ENCODE measurements at regions not wholly inside any gene's neighbourhood (a gene's known extent, or its start where the extent isn't known, plus 50 kb on each side); places are given as distances from the start of the nearest gene placed in this dataset.

DNA sequence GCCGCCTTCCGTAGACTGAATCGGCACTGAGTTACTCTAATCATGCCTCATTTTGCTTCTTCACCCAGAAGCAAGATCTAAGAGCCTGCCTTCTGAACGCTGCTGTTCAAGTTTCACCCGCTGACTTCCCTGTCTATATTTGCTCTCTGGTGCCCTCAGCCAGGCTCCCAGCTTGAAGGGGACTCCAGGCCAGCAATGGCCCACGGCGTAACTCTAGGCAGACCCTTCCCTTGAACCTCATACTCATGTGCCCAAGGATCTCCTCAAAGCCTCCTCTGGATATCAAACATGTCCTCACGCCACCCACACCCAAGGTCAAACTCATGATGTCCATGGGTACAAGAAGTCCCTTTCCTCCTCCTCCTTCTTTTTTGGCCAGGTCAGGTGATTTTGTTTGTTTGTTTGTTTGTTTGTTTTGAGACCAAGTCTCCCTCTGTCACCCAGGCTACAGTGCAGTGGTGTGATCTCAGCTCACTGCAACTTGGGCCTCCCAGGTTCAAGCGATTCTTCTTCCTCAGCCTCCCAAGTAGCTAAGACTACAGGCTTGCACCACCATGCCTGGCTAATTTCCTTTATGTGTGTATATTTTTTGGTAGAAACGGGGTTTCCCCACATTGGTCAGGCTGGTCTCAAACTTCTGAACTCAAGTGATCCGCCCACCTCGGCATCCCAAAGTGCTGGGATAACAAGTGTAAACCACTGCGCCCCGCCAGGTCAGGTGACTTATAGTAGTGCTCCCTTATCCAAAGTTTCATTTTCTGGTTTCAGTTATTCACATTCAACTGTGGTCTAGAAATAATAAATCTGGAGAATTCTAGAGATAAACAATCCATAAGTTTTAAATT lies 239.0 kb downstream of the SYK start:
- no peak for DNase-seq

DNA sequence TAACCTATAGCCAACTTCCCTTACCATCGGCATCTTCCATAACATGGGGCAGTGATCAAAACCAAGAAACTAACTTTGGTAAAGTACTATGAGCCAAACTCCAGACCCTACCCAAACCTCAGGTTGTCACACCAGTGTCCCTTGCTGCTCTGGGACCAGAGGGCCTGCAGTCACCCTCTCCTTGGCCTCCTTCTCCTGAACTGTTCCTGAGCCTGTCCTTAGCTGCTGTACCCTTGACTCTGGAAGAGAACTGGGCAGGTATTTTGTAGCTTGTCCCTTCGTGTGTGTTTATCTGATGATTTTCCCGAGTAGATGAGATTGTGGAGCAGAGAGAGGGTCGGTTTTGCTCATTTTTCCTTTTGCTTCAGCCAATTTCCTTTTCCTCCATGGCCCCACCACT lies 240.4 kb downstream of the SYK start:
- no peak for DNase-seq

DNA sequence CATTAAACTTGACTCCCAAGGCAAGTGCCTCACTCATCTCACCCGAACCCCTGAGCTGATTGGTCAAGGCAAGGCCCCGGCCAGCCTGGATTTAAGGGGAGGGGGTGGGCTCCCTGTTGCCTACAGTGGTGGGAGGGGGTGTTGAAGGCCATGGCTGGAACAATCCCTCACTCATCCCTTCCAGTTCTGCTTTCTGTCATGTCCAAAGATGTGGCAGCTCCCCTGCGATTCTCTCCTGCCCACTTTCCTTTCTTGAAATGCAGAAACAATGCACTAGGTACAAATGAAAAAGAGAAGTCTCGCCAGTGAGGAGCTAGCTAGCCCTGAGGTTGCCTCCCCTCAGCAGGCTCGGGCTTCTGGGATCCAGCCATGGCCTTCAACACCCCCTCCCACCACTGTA lies 240.9 kb downstream of the SYK start:
- DNase-seq, result no peak

DNA sequence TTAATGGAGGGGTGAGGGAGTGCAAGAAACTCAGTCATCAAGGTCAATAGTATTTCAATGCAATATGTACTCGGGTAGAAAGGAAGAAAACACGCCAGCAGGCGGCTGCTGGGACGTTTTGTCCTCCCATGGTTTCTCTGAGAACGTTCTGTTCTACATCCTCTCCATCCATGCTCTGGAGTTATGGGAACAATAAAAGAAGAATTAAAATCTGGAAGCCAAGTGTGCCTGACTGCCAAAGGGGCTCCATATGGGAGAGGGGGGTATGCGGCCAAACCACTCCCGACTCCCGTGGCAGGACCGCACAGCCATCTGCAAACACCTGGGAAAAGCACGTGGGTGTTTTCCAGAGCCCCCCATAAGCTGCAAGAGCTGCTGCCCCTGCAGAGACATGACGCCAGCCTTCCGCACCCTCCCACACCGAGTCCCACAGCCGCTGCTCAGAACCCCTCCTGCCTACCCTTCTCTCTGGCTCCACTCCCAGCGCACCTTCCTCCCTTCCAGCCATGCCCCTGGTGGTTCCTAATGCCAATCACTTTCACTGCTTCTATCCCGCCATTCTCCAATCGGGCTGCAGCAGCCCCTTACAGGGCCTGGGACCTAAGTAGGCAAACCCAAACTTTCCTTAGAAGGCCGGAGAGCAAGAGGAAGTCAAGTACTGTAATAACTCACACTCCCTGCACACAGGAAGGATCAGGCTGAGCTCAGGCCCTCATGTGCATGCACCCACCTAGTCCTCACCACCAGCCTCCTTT lies 241.6 kb downstream of the SYK start:
- DNase-seq, result no peak

DNA sequence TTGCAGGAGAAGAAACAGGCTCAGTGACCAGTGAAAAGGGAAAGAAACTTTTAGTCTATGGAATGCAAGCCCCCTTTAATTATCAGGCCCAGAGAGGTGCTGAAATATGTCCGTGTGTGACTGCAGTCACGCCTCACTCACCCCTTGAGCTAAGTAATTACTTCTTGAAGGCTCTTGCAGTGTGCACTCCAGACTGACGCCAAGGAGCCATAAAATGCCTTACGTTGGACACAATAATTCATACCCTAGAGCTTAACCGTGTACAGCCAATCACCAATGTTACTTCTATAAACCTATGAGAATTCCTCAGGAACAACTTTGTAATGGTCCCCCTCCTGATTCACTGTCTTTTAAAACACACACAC lies 242.2 kb downstream of the SYK start:
- DNase-seq, result no peak

DNA sequence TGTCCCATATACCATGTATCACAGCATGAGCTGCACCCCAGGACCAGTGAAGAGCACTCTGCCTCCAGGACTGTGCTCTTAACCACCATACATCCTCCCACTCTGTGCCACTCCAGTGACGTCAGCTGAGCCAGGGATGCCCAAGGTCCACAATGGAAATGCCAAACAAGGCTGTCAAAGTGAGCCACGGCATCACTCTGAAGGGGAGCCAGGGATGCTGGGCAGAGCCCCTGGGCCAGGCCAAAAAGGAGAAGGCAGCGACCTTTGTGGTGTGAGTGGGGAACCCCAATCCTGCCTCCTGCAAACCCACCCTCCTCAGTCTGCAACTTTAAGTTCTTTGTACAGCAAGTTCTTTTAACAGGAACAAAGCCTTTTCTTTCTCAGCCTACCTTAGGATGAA lies 242.7 kb downstream of the SYK start:
- no peak for DNase-seq

DNA sequence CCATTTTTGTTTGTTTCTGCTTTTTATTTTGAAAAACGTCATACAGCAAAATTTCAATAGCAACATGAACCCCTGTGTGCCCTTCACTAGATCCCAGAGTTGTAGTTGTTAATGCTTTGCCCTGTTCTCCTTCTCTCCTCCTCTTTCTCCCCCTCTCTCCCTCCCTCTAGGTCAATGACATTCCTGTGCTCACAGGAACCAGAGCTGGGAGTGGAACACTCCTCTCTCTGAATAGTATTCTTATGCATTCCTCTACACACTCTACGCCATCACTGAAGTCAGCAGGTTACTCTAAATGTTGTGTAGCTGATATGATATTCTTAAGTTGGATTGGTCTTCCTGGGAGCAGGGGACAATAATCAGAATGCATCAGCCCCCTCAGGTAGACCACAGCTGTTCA lies 243.4 kb downstream of the SYK start:
- DNase-seq, result no peak

DNA sequence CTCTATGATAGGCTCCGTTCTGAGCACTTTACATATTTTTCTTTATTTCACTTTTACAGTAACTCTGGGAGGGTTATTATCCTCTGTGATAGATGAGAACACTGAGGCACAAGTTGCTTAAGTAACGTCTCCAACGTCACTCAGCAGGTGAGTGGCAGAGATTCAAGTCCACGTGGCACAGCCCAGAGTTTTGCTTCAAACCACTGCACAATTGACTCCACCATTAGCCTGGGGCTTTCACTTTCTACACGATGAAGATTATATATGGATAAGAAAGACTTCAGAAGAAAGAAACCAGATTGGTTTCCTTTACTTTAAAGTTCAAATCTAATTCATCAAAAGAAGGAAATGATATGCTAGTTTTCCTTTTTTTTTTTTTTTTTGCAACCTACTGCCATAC lies 245.9 kb downstream of the SYK start:
- DNase-seq, result no peak

DNA sequence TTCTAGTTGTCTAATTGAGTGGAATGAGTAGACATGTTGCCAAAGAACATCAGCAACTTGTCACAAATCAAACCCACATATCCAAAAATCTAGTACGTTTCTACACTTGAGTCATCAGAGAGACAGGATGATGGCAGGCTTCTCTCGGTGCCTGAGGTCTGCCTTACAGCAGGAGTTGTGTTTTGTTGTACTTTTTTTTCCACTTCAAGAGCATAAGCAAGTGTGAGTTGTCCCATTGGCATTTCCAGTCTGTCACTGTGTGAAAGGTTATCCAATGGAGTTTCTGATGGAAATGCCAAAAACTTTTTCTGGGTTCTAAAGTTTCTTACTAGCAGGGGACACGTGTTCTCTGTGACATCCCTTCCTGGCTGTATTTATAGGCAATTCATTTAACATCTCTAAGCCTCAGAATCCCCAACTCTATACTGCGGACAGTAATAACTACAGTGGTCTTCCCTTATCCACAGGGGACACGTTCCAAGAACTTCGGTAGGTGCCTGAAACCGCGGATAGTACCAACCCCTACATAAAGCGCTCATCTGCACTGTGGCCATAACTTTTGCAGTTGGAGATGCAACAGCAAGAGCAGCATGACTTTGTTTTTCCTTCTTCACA lies 246.5 kb downstream of the SYK start:
- DNase-seq, result peak in 4 of 56 donors; percentile 4 to 7 (median 6)

DNA sequence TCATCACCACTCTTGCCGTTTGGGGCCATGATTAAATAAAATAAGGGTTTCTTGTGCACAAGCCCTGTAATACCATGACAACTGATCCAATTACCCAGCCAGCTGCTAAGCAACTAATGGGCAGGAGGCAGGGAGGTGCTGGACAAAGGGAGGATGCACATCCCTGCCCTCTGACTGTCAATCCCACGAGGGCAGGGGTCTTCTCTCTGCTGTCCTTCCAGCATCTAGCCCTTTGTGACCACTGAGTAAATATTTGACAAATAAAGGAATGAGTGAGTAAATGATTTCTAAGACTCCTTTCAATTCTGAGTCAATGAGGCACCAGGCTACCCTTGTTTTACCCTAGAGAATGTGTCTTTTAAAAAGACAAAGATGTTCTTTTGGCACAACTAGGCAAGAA lies 247.1 kb downstream of the SYK start:
- DNase-seq, result no peak

DNA sequence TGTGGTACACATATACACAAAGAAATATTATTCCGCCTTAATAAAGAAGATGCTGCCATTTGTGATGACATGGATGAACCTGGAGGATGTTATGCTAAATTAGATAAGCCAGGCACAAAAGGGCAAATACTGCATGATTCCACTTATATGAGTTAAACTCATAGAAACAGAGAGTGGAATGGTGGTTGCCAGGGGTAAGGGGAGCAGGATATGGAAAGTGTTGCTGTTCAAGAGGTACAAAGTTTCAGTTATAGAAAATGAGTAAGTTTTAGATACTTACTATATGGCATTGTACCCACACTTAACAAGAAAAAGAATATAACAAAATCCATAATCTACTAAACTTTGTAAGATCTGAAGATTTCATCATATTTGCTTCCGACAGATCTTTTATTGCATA lies 252.2 kb downstream of the SYK start:
- no peak for DNase-seq

DNA sequence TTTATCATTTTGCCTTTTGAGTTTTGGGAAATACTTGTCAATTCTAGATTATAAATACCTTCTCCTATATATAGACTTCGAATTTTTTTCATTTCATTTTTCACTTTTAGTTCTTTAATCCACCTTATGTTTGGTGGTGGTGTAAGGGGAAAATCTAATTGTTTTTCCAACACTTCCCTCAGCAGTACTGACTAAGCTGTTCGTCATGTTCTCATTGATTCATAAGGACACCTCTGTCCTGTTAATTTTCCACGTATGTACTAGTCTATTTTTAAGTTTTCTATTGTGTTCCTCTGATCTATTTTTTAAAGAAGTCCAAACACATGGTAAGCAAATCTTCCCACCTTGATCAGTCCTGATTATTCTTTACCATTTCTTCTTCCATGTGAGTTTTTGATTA lies 254.2 kb downstream of the SYK start:
- DNase-seq, result no peak

DNA sequence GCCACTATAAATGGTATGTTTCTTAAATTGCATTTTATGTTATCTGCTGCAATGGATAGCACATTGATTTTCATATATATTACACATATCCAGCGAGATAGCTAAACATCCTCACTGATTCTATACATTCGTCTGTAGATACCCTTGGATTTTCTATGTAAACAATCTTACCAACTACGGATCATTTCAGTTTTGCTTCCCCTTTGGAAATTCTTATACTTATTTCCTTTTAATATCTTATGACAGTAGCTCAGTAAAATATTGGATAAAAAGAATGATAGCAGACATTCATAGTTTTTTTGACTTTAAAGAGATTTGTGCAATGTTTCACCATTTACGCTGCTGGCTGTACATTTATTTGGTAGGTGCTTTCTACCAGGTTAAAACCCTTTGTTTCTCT lies 254.9 kb downstream of the SYK start:
- no peak for DNase-seq

DNA sequence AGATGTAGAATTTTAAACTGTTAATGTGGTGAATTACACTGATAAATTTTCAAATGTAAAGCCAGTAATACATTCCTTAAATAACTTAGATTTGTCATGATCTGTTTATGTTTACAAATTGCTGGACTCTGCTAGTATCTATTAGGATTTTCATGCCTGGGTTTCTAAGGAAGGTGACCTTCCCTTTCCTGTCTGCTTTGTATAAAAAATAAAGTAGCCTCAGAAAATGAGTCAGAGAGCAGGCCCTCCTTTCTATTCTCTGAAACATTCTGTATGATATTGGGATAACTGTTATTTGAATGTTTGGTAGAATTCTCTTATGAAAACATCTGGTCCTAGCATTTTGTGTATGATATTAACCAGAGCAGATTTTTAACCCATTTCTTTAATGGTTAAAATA lies 255.3 kb downstream of the SYK start:
- no peak for DNase-seq

DNA sequence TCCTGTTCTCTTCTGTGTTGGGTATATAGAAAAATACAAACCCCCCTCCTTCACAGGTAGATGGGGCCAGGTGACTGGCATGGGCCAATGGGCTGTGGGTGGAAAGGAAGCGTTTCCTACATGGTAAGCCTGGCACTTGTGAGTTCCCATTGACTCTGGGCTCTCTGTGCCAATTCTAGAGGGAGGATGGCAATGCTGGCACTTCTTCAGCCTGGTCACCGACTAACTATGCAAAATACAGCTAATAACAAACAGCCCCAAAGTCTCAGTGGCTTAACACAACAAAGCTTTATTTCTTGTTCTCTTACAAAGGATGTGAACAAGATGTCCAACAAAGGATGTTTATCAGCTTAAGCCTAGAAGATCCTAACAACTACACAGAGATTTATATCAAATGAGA lies 258.1 kb downstream of the SYK start:
- DNase-seq, result no peak

DNA sequence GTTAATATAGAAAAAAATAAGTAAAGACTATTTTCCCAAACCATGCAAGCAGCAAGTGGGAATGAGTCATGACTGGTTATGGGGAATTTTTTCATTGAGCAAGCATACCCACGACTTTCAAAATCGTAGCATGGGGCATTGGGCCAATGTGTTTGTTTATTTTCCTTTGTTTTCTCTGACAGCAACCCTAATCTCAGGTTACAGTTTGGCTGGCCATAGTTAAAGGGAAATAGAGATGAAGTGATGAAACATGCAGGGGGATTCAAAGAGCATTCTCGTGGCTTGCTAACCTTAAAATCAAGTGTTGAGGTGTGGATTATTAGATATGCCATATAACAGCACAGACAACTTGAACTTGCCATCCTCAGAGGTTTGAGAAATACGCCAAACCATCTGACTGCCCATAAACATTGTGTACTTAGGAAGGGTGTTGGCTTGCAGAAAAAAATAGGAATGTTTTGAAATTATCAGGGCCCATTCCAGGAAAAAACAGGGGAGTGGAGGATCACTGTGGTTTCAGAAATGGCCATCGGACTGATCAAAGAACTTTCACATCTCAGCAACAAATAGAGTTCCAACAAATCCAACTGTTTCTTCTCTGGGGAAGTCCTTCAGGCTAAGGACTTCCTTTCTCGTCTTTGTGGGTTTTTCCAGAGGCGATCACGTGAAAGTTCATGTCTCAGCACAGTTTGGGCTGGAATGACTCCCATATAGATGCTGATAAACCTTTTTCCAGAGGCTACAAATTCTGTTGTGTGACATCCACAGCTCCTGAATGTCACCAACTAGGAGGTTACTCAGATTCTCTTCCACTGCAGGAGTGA lies 259.1 kb downstream of the SYK start:
- DNase-seq, result no peak

DNA sequence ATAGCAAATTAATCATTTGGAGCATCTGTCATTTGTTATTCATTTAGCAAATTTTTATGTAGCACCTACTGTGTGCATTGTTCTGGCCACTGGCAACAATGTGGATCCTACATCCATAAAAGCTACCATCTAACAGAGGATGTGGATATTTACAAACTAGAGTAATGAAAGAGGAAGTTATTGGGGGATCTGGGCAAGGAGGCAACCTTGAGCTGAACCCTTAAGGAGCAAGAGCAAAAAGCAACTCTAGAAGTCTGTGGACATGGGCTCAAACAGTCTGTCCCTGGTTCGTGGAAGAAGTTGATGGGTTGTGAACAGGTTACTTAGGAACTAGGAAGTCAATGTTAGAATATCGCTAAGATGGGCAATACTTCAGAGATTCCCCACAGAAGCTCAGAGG lies 259.9 kb downstream of the SYK start:
- DNase-seq, result no peak

DNA sequence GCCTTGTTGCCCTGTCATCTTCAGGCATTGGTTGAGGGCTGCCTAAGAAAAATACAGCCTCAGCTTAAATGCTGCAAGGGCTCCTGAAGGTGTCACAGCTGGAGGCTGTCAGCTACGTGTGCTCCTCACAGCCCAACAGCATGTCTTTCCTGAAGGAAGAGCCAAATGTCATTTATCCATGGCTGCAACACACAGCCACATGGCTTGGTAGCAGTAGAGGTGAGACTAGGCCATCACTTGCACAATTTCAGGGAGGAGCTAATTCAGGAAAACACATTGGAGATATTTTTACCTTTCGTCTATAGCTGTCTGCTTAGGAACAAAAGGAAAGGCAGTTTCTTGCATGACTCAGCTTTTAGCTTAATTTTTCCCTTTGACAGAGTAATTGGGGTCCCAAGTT lies 260.7 kb downstream of the SYK start:
- DNase-seq, result no peak

DNA sequence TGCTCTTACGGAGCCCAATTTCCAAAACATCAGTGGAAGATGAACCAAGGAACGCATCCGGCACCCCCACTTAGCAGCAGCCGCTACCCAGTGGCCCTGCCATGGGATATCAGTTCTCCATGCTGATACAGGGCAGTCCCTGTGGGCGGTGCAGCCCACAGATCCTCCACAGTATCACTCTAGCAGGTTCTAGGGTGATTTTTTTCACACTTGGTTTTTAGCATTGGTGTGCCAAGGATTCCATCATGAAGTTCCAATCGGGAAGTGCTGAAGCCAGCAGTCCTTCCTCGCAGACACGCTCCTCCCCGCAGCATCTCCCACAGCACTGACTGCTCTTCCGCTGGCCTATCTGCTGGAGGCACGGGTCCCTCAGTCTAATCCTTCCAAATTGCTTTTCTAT lies 261.9 kb downstream of the SYK start:
- DNase-seq, result no peak

DNA sequence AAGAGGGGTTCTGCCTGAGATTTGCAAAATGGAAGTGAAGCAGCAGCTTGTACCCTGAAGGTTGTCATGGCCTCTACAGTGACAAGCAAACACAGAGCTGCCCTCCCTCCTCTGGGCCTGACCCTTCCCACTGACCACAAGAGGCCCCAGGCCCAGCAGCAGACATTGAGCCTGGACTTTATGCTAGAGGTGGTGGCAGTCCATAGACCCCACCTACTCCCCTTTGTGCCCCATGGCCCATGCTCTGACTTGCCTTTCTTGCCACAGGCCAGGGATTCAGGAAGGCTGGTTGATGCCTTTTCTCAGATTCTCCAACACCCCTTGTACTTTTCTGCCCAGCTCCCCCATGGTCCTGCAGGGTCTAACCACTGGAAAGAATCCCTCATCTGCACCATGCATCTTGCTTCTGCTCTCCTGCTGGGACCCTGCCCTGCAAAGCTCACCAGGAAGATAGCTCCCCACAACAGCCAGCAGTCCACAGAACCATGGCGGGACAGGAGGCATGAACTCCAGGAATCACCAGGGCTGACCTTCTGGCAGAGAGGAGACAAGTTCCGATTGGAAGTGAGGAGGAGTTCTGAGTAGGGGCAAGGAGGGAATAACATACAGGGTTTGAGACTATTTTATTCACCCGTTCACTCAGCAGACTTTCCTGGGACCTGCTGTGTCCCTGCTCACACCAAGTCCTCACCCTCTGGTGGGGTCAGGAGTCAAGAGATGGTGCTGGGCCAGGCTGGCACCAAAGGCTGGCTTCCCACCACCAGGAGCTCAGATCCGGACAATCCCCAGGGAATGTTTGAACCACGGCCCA lies 263.8 kb downstream of the SYK start:
- DNase-seq, result no peak

DNA sequence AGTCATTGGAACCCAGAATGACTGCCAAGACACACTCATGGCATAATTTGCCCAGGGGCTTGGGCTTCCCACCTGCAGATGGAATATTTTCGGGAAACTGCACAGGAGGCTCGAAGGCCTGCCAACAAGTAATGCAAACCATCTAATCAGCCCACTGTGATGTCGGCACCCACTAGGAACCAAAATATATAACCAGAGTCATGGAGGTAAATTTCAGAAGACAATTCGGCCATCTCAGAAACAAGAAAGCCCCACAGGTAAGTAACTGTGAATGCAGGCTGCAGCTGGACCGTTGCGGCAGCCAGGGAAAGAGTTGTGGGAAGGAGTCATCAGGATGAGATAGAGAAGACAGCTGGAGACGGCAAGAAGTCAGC lies 264.4 kb downstream of the SYK start:
- no peak for DNase-seq
